Erythroblast (primary cell): ENCODE measurements at regions not wholly inside any gene's neighbourhood (a gene's known extent, or its start where the extent isn't known, plus 50 kb on each side); places are given as distances from the start of the nearest gene placed in this dataset.
A peak's percentile ranks its signal among the peaks of the same experiment; 100 is the strongest.

Experiments
- GATA1 ChIP-seq: IDR thresholded peaks from 2 replicates; pipeline ENCODE4 v1.6.1; 2011; ENCODE audit warnings: low read depth, mild to moderate bottlenecking, control low read depth, low read length, moderate library complexity
- POLR2A ChIP-seq: IDR thresholded peaks from 2 replicates; pipeline ENCODE4 v1.6.1; 2011; ENCODE audit warnings: mild to moderate bottlenecking, low read length

DNA sequence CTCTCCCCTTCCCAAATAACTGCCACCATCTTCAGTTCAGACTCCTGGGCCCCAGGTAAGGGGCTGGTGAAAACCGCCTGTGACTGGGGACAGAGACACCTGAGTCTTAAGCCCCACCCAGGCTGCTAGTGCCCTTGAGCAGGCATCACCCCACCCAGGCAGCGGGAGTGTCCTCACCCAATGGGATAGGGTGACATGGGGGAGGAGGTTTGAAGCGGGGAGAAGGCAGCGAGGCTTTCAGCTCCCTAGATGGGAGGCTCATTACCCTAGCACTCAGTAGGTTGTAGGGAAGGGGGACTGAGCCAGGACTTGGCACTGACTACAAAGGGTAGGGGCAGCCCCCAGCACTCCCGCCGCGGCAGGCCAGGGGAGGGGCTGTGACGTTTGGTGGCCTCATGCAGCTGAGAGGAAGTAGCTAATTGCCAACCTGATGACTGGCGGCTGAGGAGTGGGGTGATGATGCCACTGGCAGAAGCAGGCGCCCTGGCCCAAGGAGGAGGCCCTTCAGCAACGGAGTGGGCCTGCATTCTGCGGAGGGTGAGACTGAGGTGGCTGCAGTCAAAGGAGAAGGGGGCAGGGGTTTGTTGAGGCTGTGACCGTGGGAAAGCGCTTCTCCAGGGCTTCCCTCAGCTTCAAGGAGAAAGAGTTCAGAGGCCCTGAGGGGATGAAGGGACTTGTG lies 126.9 kb downstream of the MRPL14 start:
- TF ChIP-seq POLR2A (peak; percentile 95), GATA1 (no peak)
